G401.6 (cell line): ENCODE measurements at regions not wholly inside any gene's neighbourhood (a gene's known extent, or its start where the extent isn't known, plus 50 kb on each side); places are given as distances from the start of the nearest gene placed in this dataset.
"Not testable (repeated sequence)": the region's sequence is repeated elsewhere in the genome, so short reads cannot be mapped to it uniquely, and the experiment has no call there.

Experiments used
- FAIRE-seq: peaks from 2 replicates; lab custom pipeline; 2012; peaks lifted over from hg19 to GRCh38; lab: Jason Lieb, UNC

DNA sequence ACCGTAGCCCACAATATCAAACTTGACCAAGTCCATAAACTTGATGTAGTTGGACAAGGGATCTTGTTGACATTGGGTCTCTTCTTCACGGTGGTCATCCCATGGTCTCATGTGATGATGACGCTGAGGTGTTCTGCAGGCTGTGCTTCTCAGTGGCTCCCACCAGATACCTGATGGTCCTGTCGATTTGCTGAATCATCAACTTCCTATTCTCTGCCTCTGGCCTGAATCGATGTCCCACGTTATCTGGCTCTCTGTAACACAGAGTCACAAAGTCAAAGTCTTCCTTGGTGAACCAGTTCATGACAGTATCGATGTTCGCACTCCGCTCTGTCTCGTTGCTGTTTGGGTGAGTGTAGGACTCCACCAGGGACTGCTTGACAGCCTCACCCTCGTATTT is 217.2 kb upstream of the FRG2C start:
- not testable (repeated sequence) for FAIRE-seq

- FAIRE-seq, result not testable (repeated sequence)
Measured at GRCh38 chr3:75453328-75453727, 210.8 kb upstream of the FRG2C start.

- not testable (repeated sequence) for FAIRE-seq
Measured at GRCh38 chr3:75453839-75454238, 210.3 kb upstream of the FRG2C start.

DNA sequence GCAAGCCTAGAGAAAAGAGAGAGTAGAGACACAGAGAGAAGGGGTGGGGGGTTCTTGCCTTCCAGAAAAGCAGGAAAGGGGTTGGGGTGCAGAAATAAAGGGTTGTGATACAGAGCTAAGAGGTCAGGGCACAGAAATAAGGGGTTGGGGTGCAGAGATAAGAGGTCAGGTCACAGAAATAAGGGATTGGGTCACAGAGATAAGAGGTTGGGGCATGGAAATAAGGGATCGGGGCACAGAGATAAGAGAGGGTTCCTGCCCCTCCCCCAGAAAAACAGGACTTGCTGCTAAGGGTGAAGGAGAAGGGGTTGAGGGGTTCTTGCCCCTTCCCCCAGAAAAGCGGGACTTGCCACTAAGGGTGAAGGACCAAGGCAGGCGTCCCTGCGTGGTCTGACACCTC is 189.6 kb upstream of the FRG2C start:
- not testable (repeated sequence) for FAIRE-seq

GRCh38 chr3:75496600-75496999 is 167.5 kb upstream of the FRG2C start:
- not testable (repeated sequence) for FAIRE-seq

DNA sequence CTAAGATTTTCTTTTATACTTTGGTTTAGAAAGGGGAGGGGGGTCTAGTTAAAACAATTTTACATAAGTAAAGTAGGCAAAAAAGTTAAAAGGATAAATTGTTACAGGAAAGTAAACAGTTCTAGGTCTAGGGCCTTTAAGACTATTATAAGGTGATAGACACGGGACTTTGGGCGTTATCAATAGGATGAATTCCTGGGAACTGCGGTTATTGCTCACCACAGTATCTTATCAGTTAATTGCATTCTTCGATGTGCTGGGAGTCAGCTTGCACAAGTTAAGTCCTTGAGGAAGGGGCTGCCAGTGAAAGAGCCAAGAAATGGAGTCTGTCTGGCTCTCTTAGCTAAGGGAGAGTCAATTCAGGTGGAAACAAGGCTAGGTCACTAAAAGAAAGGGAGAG is 163.8 kb upstream of the FRG2C start:
- not testable (repeated sequence) for FAIRE-seq

- FAIRE-seq, result not testable (repeated sequence)
Measured at GRCh38 chr3:75502171-75502570, 162.0 kb upstream of the FRG2C start.

DNA sequence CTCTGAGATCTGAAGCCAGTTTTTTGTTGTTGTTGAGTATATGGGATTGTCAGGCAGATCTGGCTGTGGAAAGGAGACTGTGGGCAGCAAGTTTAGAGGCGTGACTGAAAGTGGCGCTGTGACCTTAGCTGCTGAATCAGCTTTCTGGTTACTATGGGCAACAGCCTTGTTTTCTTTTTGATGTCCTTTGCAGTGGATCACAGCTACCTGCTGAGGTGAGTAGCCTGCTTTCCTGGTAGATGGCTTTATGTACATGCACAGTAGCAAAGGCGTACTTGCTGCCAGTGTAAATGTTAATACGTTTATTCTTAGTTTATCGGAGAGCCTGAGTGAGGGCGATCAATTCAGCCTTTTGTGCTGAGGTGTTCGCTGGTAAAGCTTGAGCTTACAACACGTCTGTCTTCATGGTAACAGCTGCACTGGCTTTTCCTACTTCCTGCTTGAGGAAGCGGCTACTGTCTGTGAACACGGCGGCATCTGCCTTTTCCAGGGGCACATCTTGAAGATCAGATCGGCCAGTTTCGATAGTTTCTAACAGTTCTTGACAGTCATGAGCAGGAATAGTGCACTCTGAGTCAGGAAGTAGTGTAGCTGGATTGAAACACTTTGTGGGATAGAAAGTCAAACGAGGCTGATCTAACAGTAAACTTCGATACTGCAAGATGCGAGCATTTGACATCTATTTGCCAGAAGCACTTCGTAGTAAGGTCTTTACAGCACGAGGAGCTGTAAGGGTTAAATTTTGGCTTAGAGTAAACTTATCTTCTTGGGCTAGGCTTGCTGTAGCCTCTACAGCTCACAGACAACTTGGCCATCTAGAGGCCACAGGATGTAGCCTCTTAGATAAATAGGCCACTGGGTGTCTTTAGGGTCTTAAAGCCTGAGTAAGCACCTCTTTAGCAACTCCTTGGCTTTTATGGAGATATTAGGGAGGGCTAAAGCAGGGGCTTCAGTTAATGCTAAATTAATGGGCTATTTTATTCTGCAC is 161.1 kb upstream of the FRG2C start:
- FAIRE-seq, result not testable (repeated sequence)

GRCh38 chr3:75506603-75507002 is 157.5 kb upstream of the FRG2C start:
- FAIRE-seq, result no peak

GRCh38 chr3:75507956-75508355 is 156.2 kb upstream of the FRG2C start:
- FAIRE-seq, result not testable (repeated sequence)

DNA sequence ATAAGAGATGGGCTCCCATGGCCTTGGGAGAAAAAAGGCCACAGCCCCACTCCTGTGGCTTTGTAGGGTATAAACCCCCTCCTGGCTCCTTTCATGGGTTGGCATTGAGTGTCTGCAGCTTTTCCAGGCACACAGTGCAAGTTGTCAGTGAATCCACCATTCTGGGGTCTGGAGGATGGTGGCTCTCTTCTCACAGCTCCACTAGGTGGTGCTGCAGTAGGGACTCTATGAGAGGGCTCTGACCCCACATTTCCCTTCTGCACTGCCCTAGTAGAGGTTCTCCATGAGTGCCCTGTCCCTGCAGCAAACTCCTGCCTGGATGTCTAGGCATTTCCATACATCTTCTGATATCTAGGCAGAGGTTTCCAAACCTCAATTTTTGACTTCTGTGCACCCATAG is 136.5 kb upstream of the FRG2C start:
- FAIRE-seq, result not testable (repeated sequence)

- FAIRE-seq, result not testable (repeated sequence)
Measured at GRCh38 chr3:75552095-75552494, 112.0 kb upstream of the FRG2C start.

- FAIRE-seq, result not testable (repeated sequence)
Measured at GRCh38 chr3:75564427-75564826, 99.7 kb upstream of the FRG2C start.

DNA sequence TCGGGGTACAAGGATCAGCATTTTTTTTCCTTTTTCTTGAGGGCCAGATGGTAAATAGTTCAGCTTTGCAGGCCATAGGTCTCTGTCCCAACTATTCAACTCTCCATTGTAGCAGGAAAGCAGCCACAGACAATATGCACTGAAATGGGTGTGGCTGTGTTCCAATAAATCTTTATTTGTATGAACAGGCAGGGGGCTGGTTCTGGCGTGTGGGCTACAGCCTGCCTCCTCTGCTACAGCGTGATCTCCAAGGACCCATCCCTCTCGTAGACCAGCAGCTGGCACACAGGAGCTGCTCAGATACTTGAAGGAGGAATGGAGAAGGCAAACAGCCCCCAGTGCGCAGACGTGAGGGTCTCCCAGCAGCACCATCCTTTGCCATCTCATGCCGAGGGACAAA is 91.8 kb upstream of the FRG2C start:
- FAIRE-seq, result not testable (repeated sequence)

- not testable (repeated sequence) for FAIRE-seq
Measured at GRCh38 chr3:75579091-75579490, 85.0 kb upstream of the FRG2C start.

DNA sequence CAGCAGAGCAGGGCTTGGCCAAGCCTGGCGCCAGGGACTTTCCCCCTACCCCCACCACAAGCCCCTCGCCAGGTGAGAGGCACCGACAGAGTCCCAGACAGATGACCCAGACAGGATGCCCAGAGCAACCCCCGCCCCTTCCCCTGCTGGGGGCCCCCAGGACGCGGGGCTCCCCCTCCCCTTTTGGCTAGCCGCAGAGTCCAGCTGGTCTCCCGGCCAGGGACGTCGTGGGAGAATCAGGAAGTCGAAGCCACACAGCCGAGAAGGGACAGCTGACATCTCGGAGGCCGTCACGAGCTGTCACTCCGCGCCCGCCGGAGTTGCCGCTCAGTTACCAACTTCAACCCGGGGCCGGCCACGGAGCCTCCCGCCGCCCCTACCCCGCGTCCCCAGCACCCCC is 84.6 kb upstream of the FRG2C start:
- FAIRE-seq, result not testable (repeated sequence)

DNA sequence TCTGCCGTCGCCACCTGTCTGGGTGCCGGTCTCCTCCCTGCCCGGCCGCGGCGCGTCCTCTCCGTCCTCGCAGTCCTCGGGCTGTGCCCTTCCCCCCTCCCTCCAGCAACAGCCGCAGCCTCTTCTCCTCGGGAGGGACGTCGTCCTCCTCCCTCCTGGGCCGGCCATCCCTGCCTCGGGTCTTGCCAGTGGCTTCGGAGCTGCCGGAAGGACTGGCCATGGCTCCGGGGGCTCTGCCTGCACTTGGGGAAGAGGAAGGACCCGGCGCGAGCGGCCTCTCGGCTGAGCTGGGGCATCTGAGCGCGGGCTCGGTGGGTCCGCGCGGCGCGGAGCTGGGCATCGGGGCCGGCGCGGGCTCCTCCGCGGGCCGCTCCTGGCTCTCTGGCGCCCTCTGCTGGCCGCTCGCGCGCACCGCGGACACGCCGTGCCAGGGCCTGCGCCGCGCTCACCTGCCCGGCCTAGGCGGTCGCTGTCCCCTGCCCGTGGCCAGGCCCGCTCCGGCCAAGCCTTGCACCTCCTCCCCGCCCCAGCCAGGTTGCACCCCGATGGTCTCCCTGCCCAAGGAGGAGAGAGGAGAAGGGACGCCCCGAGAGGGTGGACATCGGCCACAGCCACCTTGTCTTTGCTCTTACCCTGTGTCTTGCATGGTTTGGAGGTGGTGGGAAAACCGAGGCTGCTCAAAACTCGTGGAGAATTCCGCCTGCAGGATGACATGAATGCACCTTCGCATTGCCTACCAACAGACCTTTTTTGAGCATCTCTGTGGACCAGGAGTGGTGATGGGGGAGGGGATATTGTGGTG is 83.9 kb upstream of the FRG2C start:
- not testable (repeated sequence) for FAIRE-seq

GRCh38 chr3:75582536-75582935 is 81.6 kb upstream of the FRG2C start:
- not testable (repeated sequence) for FAIRE-seq

DNA sequence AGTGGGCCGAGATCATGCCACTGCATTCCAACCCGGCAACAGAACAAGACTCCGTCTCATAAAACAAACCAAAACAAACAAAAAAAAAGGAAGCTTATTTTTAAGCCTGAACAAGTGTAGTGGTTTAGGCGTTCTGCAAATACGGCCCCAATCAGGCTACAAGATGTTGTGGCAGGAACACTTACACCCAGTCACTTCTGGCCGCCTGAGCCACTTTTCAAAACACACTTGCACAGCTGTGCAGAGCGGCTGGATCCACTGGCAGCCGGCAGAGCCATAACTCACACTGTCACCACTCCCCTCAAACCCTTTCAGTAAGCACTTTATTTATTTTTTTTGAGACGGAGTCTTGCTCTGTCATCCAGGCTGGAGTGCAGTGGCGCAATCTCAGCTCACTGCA is 81.0 kb upstream of the FRG2C start:
- FAIRE-seq, result not testable (repeated sequence)

DNA sequence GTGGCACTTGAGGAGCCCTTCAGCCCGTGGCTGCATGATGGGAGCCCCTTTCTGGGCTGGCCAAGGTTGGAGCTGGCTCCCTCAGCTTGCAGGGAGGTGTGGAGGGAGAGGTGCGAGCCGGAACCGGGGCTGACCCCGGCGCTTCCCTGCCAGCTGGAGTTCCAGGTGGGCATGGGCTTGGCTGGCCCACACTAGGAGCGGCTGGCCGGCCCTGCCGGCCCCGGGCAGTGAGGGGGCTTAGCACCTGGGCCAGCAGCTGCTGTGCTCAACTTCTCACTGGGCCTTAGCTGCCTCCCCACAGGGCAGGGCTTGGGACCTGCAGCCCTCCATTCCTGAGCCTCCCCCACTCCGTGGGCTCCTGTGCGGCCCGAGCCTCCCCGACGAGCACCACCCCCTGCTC is 76.4 kb upstream of the FRG2C start:
- not testable (repeated sequence) for FAIRE-seq

- not testable (repeated sequence) for FAIRE-seq
Measured at GRCh38 chr3:75590382-75590781, 73.7 kb upstream of the FRG2C start.

- not testable (repeated sequence) for FAIRE-seq
Measured at GRCh38 chr3:75604286-75604934, 59.7 kb upstream of the FRG2C start.
